Trophoblast cell (in vitro differentiated cells and primary cell): ENCODE measurements at regions not wholly inside any gene's neighbourhood (a gene's known extent, or its start where the extent isn't known, plus 50 kb on each side); places are given as distances from the start of the nearest gene placed in this dataset.

ENCODE experiments used
- DNase-seq, 2 donors: peaks; one replicate each; pipeline ENCODE4 v3.0.0-alpha.2; 2016
- H2AFZ ChIP-seq: 2 replicates; pipeline ENCODE4 v1.6.1; 2013; ENCODE audit warnings: low read length, moderate library complexity, mild to moderate bottlenecking; ENCODE audit not compliant: insufficient read depth, poor library complexity
- H2AK5ac ChIP-seq: 2 replicates; pipeline ENCODE4 v1.6.1; 2013; ENCODE audit warnings: mild to moderate bottlenecking, low read length
- H2BK120ac ChIP-seq: 2 replicates; pipeline ENCODE4 v1.6.1; 2013; ENCODE audit warnings: low read length, mild to moderate bottlenecking, moderate library complexity; ENCODE audit not compliant: insufficient read depth, poor library complexity
- H2BK12ac ChIP-seq: 2 replicates; pipeline ENCODE4 v1.6.1; 2013; ENCODE audit warnings: mild to moderate bottlenecking, low read length, moderate library complexity
- H2BK5ac ChIP-seq: 2 replicates; pipeline ENCODE4 v1.6.1; 2013; ENCODE audit warnings: low read length, low read depth, moderate library complexity, mild to moderate bottlenecking; ENCODE audit not compliant: poor library complexity
- H3K14ac ChIP-seq: 2 replicates; pipeline ENCODE4 v1.6.1; 2013; ENCODE audit warnings: mild to moderate bottlenecking, low read length
- H3K18ac ChIP-seq: 2 replicates; pipeline ENCODE4 v1.6.1; 2013; ENCODE audit warnings: mild to moderate bottlenecking, low read length
- H3K23ac ChIP-seq: 2 replicates; pipeline ENCODE4 v1.6.1; 2013; ENCODE audit warnings: low read length
- H3K27ac ChIP-seq: 2 replicates; pipeline ENCODE4 v1.5.1; 2013; ENCODE audit warnings: low read depth, mild to moderate bottlenecking, inconsistent platforms, low read length, moderate library complexity
- H3K27me3 ChIP-seq: 2 replicates; pipeline ENCODE4 v1.6.1; 2013; ENCODE audit warnings: inconsistent platforms, mild to moderate bottlenecking, low read length, moderate library complexity; ENCODE audit not compliant: insufficient read depth
- H3K36me3 ChIP-seq, 2 experiments: 1 replicate in 1 of 2; 2 replicates in 1 of 2; pipeline ENCODE4 v1.6.1; 2013; ENCODE audit warnings: low read length in 2 of 2, mild to moderate bottlenecking in 2 of 2, moderate library complexity in 1 of 2; ENCODE audit not compliant: insufficient read depth in 2 of 2, control insufficient read depth in 1 of 2
- H3K4ac ChIP-seq: 2 replicates; pipeline ENCODE4 v1.6.1; 2013; ENCODE audit warnings: low read depth, mild to moderate bottlenecking, low read length, moderate library complexity
- H3K4me1 ChIP-seq, 2 experiments: 1 replicate in 1 of 2; 2 replicates in 1 of 2; pipeline ENCODE4 v1.6.1; 2013; ENCODE audit warnings: low read length in 2 of 2, mild to moderate bottlenecking in 2 of 2, moderate library complexity in 1 of 2; ENCODE audit not compliant: insufficient read depth in 2 of 2, control insufficient read depth in 1 of 2
- H3K4me2 ChIP-seq: 2 replicates; pipeline ENCODE4 v1.6.1; 2013; ENCODE audit warnings: inconsistent platforms, mild to moderate bottlenecking, low read length, moderate library complexity
- H3K4me3 ChIP-seq: 2 replicates; pipeline ENCODE4 v1.5.1; 2013; ENCODE audit warnings: mild to moderate bottlenecking, low read depth, low read length, inconsistent platforms
- H3K79me1 ChIP-seq: one replicate; pipeline ENCODE4 v1.6.1; 2013; ENCODE audit warnings: low read length
- H3K79me2 ChIP-seq: 2 replicates; pipeline ENCODE4 v1.6.1; 2013; ENCODE audit warnings: low read length, mild to moderate bottlenecking; ENCODE audit not compliant: control insufficient read depth, insufficient read depth, poor library complexity
- H3K9ac ChIP-seq: 2 replicates; pipeline ENCODE4 v1.6.1; 2013; ENCODE audit warnings: mild to moderate bottlenecking, low read length
- H3K9me3 ChIP-seq: 2 replicates; pipeline ENCODE4 v1.6.1; 2013; ENCODE audit warnings: low read depth, mild to moderate bottlenecking, control low read depth, inconsistent platforms, low read length; ENCODE audit not compliant: insufficient read depth
- H4K12ac ChIP-seq: 2 replicates; pipeline ENCODE4 v1.6.1; 2013; ENCODE audit warnings: low read depth, mild to moderate bottlenecking, low read length, moderate library complexity
- H4K8ac ChIP-seq: 2 replicates; pipeline ENCODE4 v1.6.1; 2013; ENCODE audit warnings: low read depth, mild to moderate bottlenecking, low read length, moderate library complexity
- H4K91ac ChIP-seq: one replicate; pipeline ENCODE4 v1.6.1; 2013; ENCODE audit warnings: low read depth, mild to moderate bottlenecking, low read length, moderate library complexity
- WGBS: extraction: QIAGEN DNeasy Blood & Tissue Kit; methylation state at CpG from one replicate; pipeline ENCODE4 v1.1.7; 2013; ENCODE audit warnings: missing lambda C conversion rate; ENCODE audit not compliant: insufficient read length, insufficient coverage; ENCODE audit errors: extremely low coverage; 5-methylcytosine and 5-hydroxymethylcytosine counted together

GRCh38 chr22:26985931-26986782 is 328.8 kb downstream of the MIAT start:
- Histone ChIP-seq H2AFZ (no peak overlapping the region), H3K9ac (no peak overlapping the region), H3K9me3 (no peaks in the 10 kb centered on the region), H4K8ac (no peak overlapping the region), H3K18ac (no peak overlapping the region), H4K91ac (no peak overlapping the region), H3K23ac (no peak overlapping the region), H2AK5ac (no peak overlapping the region), H3K79me1 (no peaks in the 10 kb centered on the region), H3K79me2 (no peaks in the 10 kb centered on the region), H3K4ac (no peak overlapping the region), H3K4me1 (peaks cover 0 to 3% of the 10 kb centered on the region in 2 experiments), H3K14ac (no peak overlapping the region), H2BK12ac (no peak overlapping the region), H3K27ac (no peak overlapping the region), H2BK120ac (no peak overlapping the region), H3K27me3 (no peaks in the 10 kb centered on the region), H3K36me3 (no peaks in the 10 kb centered on the region), H2BK5ac (no peak overlapping the region), H3K4me3 (no peak overlapping the region), H3K4me2 (no peak overlapping the region), H4K12ac (no peak overlapping the region)
- no CpG with 5 or more reads among the region's 11 CpGs for WGBS
- DNase-seq = no peak

GRCh38 chr22:26986884-26987283 is 329.5 kb downstream of the MIAT start:
- H2BK5ac ChIP-seq = no peak overlapping the region
- no peaks in the 10 kb centered on the region for H3K9me3 ChIP-seq
- H3K4me2 ChIP-seq = no peak overlapping the region
- no peak overlapping the region for H4K12ac ChIP-seq
- no peak overlapping the region for H2BK120ac ChIP-seq
- no peak overlapping the region for H3K23ac ChIP-seq
- H4K8ac ChIP-seq = no peak overlapping the region
- no peak overlapping the region for H2AFZ ChIP-seq
- no peak overlapping the region for H3K4me3 ChIP-seq
- H2AK5ac ChIP-seq = no peak overlapping the region
- no peak overlapping the region for H3K18ac ChIP-seq
- no peak overlapping the region for H2BK12ac ChIP-seq
- H3K36me3 ChIP-seq = no peaks in the 10 kb centered on the region
- H3K4me1 ChIP-seq = peaks cover 0 to 3% of the 10 kb centered on the region in 2 experiments
- H3K79me1 ChIP-seq = no peaks in the 10 kb centered on the region
- no peak overlapping the region for H3K4ac ChIP-seq
- no peak overlapping the region for H3K9ac ChIP-seq
- H3K14ac ChIP-seq = no peak overlapping the region
- DNase-seq = no peak
- no peak overlapping the region for H3K27ac ChIP-seq
- no peaks in the 10 kb centered on the region for H3K79me2 ChIP-seq
- H3K27me3 ChIP-seq = no peaks in the 10 kb centered on the region
- no CpG with 5 or more reads among the region's 3 CpGs for WGBS
- no peak overlapping the region for H4K91ac ChIP-seq

GRCh38 chr22:26990503-26991189 is 333.3 kb downstream of the MIAT start:
- Histone ChIP-seq H2BK5ac (no peak overlapping the region), H3K4me3 (no peak overlapping the region), H3K79me2 (no peaks in the 10 kb centered on the region), H2BK120ac (no peak overlapping the region), H3K4ac (no peak overlapping the region), H3K79me1 (no peaks in the 10 kb centered on the region), H3K18ac (no peak overlapping the region), H3K4me1 (peaks cover 0 to 3% of the 10 kb centered on the region in 2 experiments), H3K14ac (no peak overlapping the region), H2BK12ac (no peak overlapping the region), H3K4me2 (no peak overlapping the region), H3K23ac (no peak overlapping the region), H4K91ac (no peak overlapping the region), H2AK5ac (no peak overlapping the region), H3K27ac (no peak overlapping the region), H4K12ac (no peak overlapping the region), H3K9ac (no peak overlapping the region), H3K9me3 (no peaks in the 10 kb centered on the region), H3K36me3 (no peaks in the 10 kb centered on the region), H2AFZ (no peak overlapping the region), H3K27me3 (no peaks in the 10 kb centered on the region), H4K8ac (no peak overlapping the region)
- no peak for DNase-seq
- no CpG with 5 or more reads among the region's 7 CpGs for WGBS

GRCh38 chr22:26992556-26992955 is 335.2 kb downstream of the MIAT start:
- no peaks in the 10 kb centered on the region for H3K4me1 ChIP-seq
- H3K27me3 ChIP-seq = no peaks in the 10 kb centered on the region
- no peaks in the 10 kb centered on the region for H3K79me1 ChIP-seq
- no peak overlapping the region for H2BK120ac ChIP-seq
- H3K79me2 ChIP-seq = no peaks in the 10 kb centered on the region
- H2AFZ ChIP-seq = no peak overlapping the region
- no peaks in the 10 kb centered on the region for H3K9me3 ChIP-seq
- DNase-seq = no peak
- no peak overlapping the region for H4K12ac ChIP-seq
- H3K27ac ChIP-seq = no peak overlapping the region
- no peak overlapping the region for H4K91ac ChIP-seq
- H2BK5ac ChIP-seq = no peak overlapping the region
- H2BK12ac ChIP-seq = no peak overlapping the region
- H3K36me3 ChIP-seq = no peaks in the 10 kb centered on the region
- H3K18ac ChIP-seq = no peak overlapping the region
- H4K8ac ChIP-seq = no peak overlapping the region
- H3K9ac ChIP-seq = no peak overlapping the region
- H3K23ac ChIP-seq = no peak overlapping the region
- no CpG with 5 or more reads among the region's 2 CpGs for WGBS
- no peak overlapping the region for H2AK5ac ChIP-seq
- no peak overlapping the region for H3K4me2 ChIP-seq
- H3K4me3 ChIP-seq = no peak overlapping the region
- H3K14ac ChIP-seq = no peak overlapping the region
- no peak overlapping the region for H3K4ac ChIP-seq
